PC-9 (cell line): ENCODE measurements at regions not wholly inside any gene's neighbourhood (a gene's known extent, or its start where the extent isn't known, plus 50 kb on each side); places are given as distances from the start of the nearest gene placed in this dataset.

Experiments used
- BruUV-seq: library from RNA; stranded (reverse); fragments of 400-500 nt; replicated peaks from 2 replicates; lab custom pipeline; 2021; lab: Mats Ljungman, UMichigan
- CTCF ChIA-PET: fragments of 300-600 bp; sonication (Branson Sonifier 250); formaldehyde crosslinking; loops from one replicate; lab custom pipeline; 2022; ENCODE audit warnings: antibody characterized with exemption; lab: Charles Lee
- POLR2A ChIA-PET: fragments of 300-600 bp; sonication (Branson Sonifier 250); formaldehyde crosslinking; loops from one replicate; lab custom pipeline; 2022; ENCODE audit warnings: antibody characterized with exemption; ENCODE audit not compliant: unreplicated experiment; lab: Charles Lee
- DNase-seq, 2 experiments: peaks; one replicate each; pipeline versions ENCODE4 v3.0.0 to v3.0.0-alpha.2; 2015 to 2022; ENCODE audit warnings: mixed read lengths in 1 of 2
- H2AFZ ChIP-seq: fragments of 200-600 bp; sonication (generic); 2 replicates; pipeline ENCODE4 v1.8.1; 2017; ENCODE audit warnings: antibody characterized with exemption
- H3F3A ChIP-seq: fragments of 200-600 bp; sonication (generic); 2 replicates; pipeline ENCODE4 v1.8.1; 2017; ENCODE audit warnings: antibody characterized with exemption, mild to moderate bottlenecking, low read depth; ENCODE audit not compliant: insufficient read depth
- H3K27ac ChIP-seq: fragments of 200-600 bp; sonication (generic); 2 replicates; pipeline ENCODE4 v1.6.1; 2016; ENCODE audit warnings: mixed run types
- H3K27me3 ChIP-seq: fragments of 200-600 bp; sonication (generic); 2 replicates; pipeline ENCODE4 v1.6.1; 2016; ENCODE audit warnings: low read depth, mixed run types; ENCODE audit not compliant: insufficient read depth
- H3K36me3 ChIP-seq: fragments of 200-600 bp; sonication (generic); 2 replicates; pipeline ENCODE4 v1.6.1; 2016; ENCODE audit warnings: low read depth, mixed run types
- H3K4me1 ChIP-seq: fragments of 200-600 bp; sonication (generic); replicated peaks from 2 replicates; pipeline ENCODE4 v1.6.1; 2016; ENCODE audit warnings: mixed run types; ENCODE audit not compliant: insufficient read depth
- H3K4me2 ChIP-seq: fragments of 200-600 bp; sonication (generic); 2 replicates; pipeline ENCODE4 v1.6.1; 2017; ENCODE audit warnings: mixed run types
- H3K4me3 ChIP-seq: fragments of 200-600 bp; sonication (generic); 2 replicates; pipeline ENCODE4 v1.6.1; 2016; ENCODE audit warnings: mixed run types
- H3K79me2 ChIP-seq: fragments of 200-600 bp; sonication (generic); 2 replicates; pipeline ENCODE4 v1.6.1; 2017; ENCODE audit warnings: low read depth, mixed run types
- H3K9me2 ChIP-seq: fragments of 200-600 bp; sonication (generic); 2 replicates; pipeline ENCODE4 v1.8.1; 2017; ENCODE audit warnings: mild to moderate bottlenecking; ENCODE audit not compliant: insufficient read depth
- H3K9me3 ChIP-seq: fragments of 200-600 bp; sonication (generic); 2 replicates; pipeline ENCODE4 v1.8.1; 2016; ENCODE audit warnings: low read depth; ENCODE audit not compliant: insufficient read depth
- H4K20me1 ChIP-seq: fragments of 200-600 bp; sonication (generic); 2 replicates; pipeline ENCODE4 v1.8.1; 2017; ENCODE audit not compliant: insufficient read depth
- CTCF ChIP-seq: fragments of 200-600 bp; sonication (generic); conservative IDR thresholded peaks from 2 replicates; pipeline ENCODE4 v1.6.1; 2017; ENCODE audit warnings: mixed run types, antibody characterized with exemption, mild to moderate bottlenecking, moderate library complexity
- EZH2 ChIP-seq: fragments of 200-600 bp; sonication (generic); IDR thresholded peaks from 2 replicates; pipeline ENCODE4 v1.8.0; 2017; ENCODE audit warnings: antibody characterized with exemption, low read depth
- intact Hi-C: fragments of 100-400 bp; cut with micrococcal nuclease; formaldehyde crosslinking; loops from one replicate; pipeline ENCODE4 v1.10.0; 2022; ENCODE audit not compliant: unreplicated experiment

GRCh38 chr6:104601721-104602120 is 258.0 kb downstream of the HACE1 start:
- no peaks in the 10 kb centered on the region for H4K20me1 ChIP-seq
- TF ChIP-seq CTCF (no peak), EZH2 (no peak)
- BruUV-seq, result no TSS peak
- CTCF ChIA-PET, result no interaction called here
- H3K27ac ChIP-seq, result no peak overlapping the region
- no peak overlapping the region for H2AFZ ChIP-seq
- H3K27me3 ChIP-seq, result no peaks in the 10 kb centered on the region
- H3K4me3 ChIP-seq, result no peak overlapping the region
- POLR2A ChIA-PET, result no interaction called here
- H3K4me1 ChIP-seq, result no peaks in the 10 kb centered on the region
- H3K9me3 ChIP-seq, result no peaks in the 10 kb centered on the region
- H3K9me2 ChIP-seq, result no peaks in the 10 kb centered on the region; the same call in 1 of the 2 replicates
- no peaks in the 10 kb centered on the region for H3K79me2 ChIP-seq
- no peak overlapping the region for H3K4me2 ChIP-seq
- DNase-seq, result no peak
- intact Hi-C loops, result no loop called here
- H3K36me3 ChIP-seq, result no peaks in the 10 kb centered on the region
- H3F3A ChIP-seq, result no peaks in the 10 kb centered on the region

- no peak for DNase-seq
- H3K4me2 ChIP-seq, result no peak overlapping the region
- POLR2A ChIA-PET, result no interaction called here
These were observed 258.5 kb downstream of the HACE1 start for GRCh38 chr6:104601131-104601651.

GRCh38 chr6:104600639-104600931 is 259.1 kb downstream of the HACE1 start:
- intact Hi-C loops, result no loop called here

More at GRCh38 chr6:104601131-104601651, 258.5 kb downstream of the HACE1 start:
- Histone ChIP-seq H2AFZ (no peak overlapping the region), H3K79me2 (no peaks in the 10 kb centered on the region), H3K27me3 (no peaks in the 10 kb centered on the region), H3K9me3 (no peaks in the 10 kb centered on the region), H4K20me1 (no peaks in the 10 kb centered on the region), H3K4me1 (no peaks in the 10 kb centered on the region), H3F3A (no peaks in the 10 kb centered on the region), H3K4me3 (no peak overlapping the region), H3K27ac (no peak overlapping the region), H3K9me2 (no peaks in the 10 kb centered on the region; the same call in 1 of the 2 replicates), H3K36me3 (no peaks in the 10 kb centered on the region)
- CTCF ChIA-PET, result no interaction called here
- BruUV-seq, result no TSS peak
- TF ChIP-seq CTCF (no peak), EZH2 (no peak)
- intact Hi-C loops, result no loop called here

More at GRCh38 chr6:104600639-104600931, 259.1 kb downstream of the HACE1 start:
- Histone ChIP-seq H3K27me3 (no peaks in the 10 kb centered on the region), H3K9me3 (no peaks in the 10 kb centered on the region), H3K4me2 (no peak overlapping the region), H3K9me2 (no peaks in the 10 kb centered on the region; the same call in 1 of the 2 replicates), H3K27ac (no peak overlapping the region), H3K36me3 (no peaks in the 10 kb centered on the region), H2AFZ (no peak overlapping the region), H3K79me2 (no peaks in the 10 kb centered on the region), H3K4me1 (no peaks in the 10 kb centered on the region), H4K20me1 (no peaks in the 10 kb centered on the region), H3F3A (no peaks in the 10 kb centered on the region), H3K4me3 (no peak overlapping the region)
- DNase-seq, result no peak
- CTCF ChIA-PET, result no interaction called here
- POLR2A ChIA-PET, result no interaction called here
- no TSS peak for BruUV-seq
- TF ChIP-seq EZH2, result no peak
- TF ChIP-seq CTCF, result no peak
